GM19351 (cell line): ENCODE measurements at regions not wholly inside any gene's neighbourhood (a gene's known extent, or its start where the extent isn't known, plus 50 kb on each side); places are given as distances from the start of the nearest gene placed in this dataset.

Experiments
- ATAC-seq: cut with Tn5 transposase; IDR thresholded peaks from one replicate; pipeline ENCODE4 v1.9.1; 2021; ENCODE audit warnings: mild to moderate bottlenecking, moderate library complexity; ENCODE audit not compliant: unreplicated experiment

DNA sequence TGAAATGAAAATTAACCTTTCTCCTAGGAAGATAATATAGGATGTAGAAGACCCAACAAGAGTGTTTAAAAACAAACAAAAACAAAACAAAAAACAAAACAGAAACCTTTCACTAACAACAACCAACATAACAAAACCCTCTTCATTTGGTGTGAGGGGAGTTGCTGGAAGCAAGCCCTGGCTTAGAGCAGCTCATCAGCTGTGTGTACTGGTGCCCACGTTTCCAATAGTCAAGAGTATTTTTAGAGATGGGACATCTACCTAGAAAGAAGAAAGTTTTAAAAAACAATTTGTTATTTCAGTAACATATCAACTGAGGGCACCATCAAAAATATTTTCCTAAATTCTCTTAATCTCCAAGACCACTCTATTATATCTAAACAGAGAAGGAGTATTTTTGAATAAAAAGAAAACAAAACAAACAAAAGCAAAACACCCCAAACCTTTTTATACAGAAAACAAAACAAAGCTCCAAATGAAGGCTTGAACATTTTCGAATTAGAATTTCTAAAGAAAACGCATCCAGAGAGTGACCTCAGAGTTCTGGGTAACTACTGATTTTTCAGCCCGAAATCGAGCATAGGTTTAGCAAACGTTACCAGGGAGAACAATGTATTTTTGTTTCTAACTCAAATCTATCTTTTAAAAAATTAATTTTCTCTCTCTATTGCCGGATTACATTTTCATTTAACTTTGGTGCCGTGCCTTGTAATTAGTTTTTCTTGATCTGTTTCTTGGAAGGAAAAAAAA lies 134.6 kb downstream of the INSIG2 start:
- no peak for ATAC-seq

- no peak for ATAC-seq
Measured at GRCh38 chr2:118222273-118222594, 134.0 kb downstream of the INSIG2 start.

- ATAC-seq = peak; percentile 64
Measured at GRCh38 chr2:118221536-118222272, 133.4 kb downstream of the INSIG2 start.

- no peak for ATAC-seq
Measured at GRCh38 chr2:118219611-118220010, 131.3 kb downstream of the INSIG2 start.

GRCh38 chr2:118216224-118216623 lies 128.0 kb downstream of the INSIG2 start:
- ATAC-seq = no peak

GRCh38 chr2:118209727-118210126 lies 121.5 kb downstream of the INSIG2 start:
- no peak for ATAC-seq

DNA sequence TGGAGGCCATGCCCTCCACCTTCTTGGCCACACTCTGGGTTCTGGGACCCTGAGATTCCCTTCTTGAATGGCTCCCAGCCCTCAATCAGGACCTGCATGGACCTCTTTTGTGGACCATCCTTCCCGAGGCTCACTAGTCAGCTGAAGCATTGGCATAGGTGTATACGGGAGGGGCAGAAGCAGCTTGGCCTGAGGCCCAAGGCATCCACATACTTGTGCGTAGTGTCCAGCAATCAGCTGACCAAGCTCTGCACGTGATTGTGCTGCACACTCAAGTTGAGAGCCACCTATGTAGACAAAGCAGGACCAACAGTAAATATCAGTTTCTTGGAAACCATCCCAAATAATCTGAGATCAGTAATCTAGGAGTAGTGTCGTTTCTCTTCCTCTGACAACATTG lies 119.6 kb downstream of the INSIG2 start:
- ATAC-seq = no peak

DNA sequence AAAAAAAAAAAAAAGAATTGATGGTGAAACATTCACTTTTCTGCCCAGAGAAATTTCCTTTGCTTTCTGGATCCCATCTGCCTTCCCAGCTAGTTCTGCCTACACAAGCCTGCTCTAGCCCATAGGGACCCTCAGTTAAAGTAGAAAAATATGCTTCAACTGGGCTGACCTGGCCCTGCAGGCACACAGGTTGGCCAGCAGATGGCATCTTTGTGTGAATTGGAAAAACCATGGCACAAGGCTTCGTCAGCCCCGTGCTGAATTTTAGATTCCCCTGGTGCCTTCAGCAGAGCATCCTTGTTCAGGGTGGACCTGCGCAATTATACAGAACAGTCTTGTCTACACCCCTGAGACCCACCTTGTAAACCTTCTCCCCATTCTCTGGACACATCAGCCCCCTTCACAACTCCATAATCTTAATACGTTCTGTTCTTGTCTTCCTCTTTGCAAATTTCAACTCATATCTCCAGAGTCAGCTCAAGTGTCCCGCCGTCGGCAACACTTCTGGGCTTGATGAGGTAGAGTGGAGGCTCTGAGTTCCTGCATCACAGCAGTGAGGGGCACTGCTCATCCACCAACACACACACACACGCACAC lies 114.5 kb downstream of the INSIG2 start:
- peak; percentile 96 for ATAC-seq

- no peak for ATAC-seq
Measured at GRCh38 chr2:118198268-118198667, 110.0 kb downstream of the INSIG2 start.

DNA sequence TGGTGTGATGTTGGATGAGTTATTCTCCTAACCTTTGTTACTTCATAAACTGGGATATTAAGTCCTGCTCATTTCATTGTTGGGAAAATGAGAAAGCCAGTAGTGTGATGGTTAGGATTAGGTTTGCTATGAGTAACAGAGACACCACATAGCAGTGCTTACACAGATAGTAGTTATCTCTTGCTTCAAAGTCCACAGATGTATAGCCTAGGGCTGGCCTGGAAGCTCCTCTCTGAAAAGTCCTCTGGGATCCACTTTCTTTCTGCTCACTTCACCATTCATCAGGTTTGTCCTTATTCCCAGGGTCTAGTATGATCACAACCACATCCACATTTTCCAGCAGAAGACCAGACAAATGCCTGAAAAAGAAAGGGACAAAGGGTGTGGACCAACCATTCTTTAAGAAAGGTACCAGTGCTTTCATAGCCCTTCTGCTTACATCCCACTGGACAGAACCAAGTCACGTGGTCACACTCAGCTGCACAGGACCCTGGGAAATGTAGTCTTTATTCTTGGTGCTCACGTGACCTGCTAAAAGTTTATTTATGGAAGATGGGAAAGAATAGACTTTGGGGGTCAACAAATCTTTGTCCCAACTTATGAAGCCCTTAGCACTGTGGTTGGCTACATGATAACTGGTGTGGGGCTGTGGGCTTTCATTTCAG lies 108.9 kb downstream of the INSIG2 start:
- peak; percentile 76 for ATAC-seq

DNA sequence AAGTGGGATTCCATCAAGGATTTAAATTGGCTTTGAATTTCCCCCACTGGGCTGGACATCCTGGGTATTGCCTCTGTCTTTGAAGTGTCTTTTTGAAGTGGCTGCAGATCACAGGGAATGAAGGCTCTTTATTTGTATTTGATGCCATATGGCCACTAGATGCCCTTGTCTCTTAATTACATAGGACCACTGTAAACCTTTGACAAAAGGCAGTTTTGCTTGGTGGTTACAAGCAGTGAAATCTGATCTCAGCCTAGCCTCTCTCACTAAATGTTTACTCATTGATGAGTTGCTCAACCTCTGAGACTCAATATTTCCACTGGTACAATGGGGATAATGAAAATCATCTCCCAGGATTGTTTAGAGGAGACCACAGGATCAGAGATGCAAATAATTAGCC lies 102.2 kb downstream of the INSIG2 start:
- ATAC-seq = no peak

GRCh38 chr2:118186858-118187254 lies 98.6 kb downstream of the INSIG2 start:
- no peak for ATAC-seq

DNA sequence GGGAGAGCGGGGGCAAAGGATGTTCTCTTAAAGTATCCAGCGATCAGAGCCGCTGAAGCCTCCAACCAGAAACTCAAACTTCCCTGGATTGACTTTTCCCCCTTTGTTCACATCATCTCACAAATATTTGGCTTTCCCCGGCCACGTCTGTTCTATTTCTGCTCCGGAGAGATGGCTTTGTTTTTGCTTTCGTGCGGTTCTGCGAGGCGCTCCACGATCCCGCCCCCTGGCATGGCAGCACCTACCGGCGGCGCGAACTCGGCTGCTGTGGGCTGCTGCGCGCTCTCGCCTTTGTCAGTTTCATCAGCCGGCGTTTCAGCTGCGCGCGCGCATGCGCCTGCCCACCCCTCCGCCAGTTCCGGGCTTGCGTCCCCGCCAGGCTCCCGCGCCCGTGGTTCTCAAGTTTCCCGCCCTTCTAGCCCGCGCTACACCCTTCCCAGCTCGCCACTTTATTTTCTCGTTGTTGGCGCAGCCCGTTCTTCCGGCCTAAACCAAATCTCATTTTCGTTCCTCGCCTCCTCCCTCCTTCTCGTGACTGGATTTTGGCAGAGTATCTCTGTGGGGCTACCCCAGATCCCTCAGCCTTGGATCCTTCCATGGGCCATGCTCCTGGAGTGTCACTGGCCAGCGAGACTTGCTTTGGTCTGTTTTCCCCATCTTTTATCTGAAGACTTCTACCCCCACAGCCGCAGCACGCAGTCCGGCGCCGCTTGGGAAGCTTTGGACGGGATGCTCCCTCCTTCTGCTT lies 98.0 kb downstream of the INSIG2 start:
- peak; percentile 85 for ATAC-seq

DNA sequence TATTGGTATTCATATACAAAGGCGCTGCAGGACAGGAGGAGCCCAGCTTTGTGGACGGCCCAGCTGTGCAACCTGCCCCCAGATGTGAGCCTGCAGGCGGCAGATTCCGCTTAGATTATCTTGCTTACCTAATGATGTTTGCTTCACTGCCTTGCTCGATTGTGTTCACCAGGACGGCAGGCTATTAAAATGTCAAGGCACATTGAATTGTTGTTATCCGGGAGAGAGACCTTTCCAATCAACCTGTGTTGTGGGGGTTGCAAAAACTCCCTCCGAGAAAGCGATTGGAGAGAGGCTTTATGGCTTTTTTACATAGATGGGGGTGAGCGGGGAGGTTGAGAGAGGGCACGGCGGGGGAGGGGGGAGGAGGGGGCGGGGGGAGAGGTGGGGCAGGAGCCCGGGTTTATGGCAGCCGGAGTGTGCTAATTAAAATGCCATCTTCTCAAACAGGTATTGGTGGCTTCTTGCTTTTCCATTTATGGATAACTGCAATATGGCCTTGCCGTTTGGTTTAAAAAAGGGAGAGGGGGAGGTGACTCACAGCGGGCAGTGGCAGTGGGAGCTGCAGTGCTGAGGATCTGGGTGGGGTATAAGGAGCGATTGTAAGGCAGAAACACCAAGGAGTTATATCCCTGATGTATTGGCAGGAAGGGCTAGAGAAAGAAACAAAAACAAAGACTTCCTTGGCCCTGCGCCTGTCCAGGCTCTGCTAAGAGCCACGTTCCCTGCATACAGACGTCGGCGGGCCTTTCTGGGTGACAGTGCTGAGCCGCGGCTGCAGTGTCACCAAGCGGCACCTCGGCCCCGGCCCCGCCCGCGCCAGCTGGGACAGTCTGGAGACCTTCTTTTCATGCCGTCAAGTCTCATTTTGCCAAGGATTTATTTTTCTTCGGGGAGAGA lies 97.2 kb downstream of the INSIG2 start:
- peak; percentile 79 for ATAC-seq

DNA sequence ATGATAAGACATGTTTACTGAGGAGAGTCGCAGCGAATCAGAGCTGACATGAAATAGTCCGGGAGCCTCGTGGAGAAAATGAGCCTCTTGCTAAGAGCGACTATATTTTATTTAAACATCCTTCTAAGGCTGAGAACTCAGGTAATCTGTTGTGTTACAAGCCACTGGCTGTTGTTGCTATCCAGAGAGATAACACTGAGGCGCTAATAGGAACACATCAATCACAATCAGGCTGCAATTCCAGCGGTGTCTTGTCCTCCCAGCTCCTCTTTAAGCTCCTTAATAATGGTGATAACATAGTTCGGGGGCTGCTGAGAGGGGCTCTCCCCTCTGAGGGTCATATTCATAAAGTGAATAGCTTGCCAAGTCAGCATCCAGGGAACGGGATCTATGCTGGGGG lies 95.1 kb downstream of the INSIG2 start:
- ATAC-seq = no peak

DNA sequence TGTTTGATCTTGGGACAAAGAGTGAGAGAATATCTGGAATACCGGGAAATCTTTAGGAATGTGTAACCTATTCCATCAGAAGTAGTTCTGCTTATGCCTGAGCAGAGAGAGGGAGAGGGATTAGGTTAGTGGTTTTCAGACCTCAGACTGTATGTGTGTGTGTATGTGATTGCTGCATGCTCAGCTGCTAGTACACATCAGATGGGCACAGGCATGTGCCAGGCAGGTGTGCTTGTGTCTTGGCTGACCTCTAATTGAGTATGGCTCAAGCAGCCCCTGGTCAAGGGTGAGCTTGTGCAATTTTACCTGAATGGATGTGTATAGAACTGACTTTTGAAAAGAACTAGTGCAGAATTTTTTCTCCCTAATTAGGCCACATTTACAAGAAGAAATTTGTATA lies 91.2 kb downstream of the INSIG2 start:
- ATAC-seq = no peak

DNA sequence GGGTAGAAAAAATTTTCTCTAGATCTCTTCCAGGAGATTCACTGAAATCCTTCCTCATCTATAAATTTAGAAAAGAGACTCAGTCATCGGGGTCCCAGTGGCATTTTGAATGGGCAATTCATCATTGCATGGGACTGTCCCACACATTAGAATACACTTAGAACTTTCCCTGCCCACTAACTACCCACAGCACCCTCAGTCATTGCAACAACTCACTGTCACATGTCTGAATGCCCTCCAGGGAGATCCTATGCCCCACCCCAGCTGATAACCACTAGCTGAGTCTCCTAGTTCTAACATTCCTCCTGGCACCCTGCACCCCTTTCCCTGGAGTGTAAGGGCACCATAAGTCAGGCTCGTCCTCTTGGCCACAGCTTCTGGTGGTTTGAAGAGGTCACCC lies 89.6 kb downstream of the INSIG2 start:
- ATAC-seq = no peak

GRCh38 chr2:118177318-118177717 lies 89.0 kb downstream of the INSIG2 start:
- ATAC-seq = no peak

DNA sequence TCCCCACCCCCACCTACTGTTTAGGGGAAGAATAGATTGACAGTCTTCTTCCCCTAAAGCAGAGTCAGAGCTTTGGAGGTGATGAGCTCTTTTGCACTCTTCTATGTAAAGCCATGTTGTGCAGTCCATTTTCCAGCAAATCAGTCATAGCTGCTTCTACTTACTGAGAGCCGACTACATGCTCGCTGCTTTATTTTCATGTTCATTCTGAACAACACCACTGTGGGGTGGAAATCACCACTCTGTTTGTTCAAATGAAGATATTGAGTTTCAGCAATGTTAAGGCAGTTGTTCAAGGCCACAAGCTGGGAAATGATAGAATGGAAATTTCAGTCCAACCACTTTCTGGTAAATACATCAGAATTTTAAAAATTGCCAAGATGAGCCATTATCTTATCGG lies 88.3 kb downstream of the INSIG2 start:
- no peak for ATAC-seq

GRCh38 chr2:118171546-118171945 lies 83.3 kb downstream of the INSIG2 start:
- ATAC-seq = no peak
